ENCODE measurements at regions not wholly inside any gene's neighbourhood (a gene's known extent, or its start where the extent isn't known, plus 50 kb on each side); places are given as distances from the start of the nearest gene placed in this dataset.

DNA sequence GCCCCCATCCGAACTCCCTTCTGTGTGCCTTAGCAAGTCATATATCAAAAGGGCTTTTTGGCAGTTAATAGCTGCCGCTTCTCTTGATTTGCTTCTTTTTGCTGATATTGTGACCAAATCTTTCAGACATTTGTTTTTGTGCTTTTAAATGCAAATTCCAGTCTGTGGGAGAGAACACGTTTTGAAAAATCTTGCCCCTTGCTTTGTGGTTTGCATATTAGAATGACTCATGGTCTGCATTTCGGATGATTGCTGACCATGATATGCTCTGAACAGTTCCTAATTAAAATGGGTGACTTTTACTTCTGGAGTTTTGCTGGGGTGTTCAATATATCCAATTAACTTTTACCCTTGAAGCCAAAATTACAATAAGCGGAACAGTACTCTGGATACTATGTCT lies 58.2 kb upstream of the ST6GAL2 start:
- TF ChIP-seq, protein P1, sequence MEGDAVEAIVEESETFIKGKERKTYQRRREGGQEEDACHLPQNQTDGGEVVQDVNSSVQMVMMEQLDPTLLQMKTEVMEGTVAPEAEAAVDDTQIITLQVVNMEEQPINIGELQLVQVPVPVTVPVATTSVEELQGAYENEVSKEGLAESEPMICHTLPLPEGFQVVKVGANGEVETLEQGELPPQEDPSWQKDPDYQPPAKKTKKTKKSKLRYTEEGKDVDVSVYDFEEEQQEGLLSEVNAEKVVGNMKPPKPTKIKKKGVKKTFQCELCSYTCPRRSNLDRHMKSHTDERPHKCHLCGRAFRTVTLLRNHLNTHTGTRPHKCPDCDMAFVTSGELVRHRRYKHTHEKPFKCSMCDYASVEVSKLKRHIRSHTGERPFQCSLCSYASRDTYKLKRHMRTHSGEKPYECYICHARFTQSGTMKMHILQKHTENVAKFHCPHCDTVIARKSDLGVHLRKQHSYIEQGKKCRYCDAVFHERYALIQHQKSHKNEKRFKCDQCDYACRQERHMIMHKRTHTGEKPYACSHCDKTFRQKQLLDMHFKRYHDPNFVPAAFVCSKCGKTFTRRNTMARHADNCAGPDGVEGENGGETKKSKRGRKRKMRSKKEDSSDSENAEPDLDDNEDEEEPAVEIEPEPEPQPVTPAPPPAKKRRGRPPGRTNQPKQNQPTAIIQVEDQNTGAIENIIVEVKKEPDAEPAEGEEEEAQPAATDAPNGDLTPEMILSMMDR (IDR thresholded peaks at IDR 0.05): no peak
- TF ChIP-seq POLR2A (IDR thresholded peaks at IDR 0.05): no peak
